PFSK-1 (cell line): ENCODE measurements at regions not wholly inside any gene's neighbourhood (a gene's known extent, or its start where the extent isn't known, plus 50 kb on each side); places are given as distances from the start of the nearest gene placed in this dataset.

Experiments
- FOXP2 ChIP-seq: optimal IDR thresholded peaks from 2 replicates; pipeline ENCODE3; 2011; ENCODE audit warnings: borderline replicate concordance, control low read depth, inconsistent platforms; ENCODE audit not compliant: insufficient read depth; ENCODE audit errors: extremely low read length, extremely low read depth
- POLR2AphosphoS5 ChIP-seq: IDR thresholded peaks from 2 replicates; pipeline ENCODE4 v1.6.1; 2012; ENCODE audit warnings: low read depth, mild to moderate bottlenecking, control low read depth, low read length, moderate library complexity
- SIN3A ChIP-seq: IDR thresholded peaks from 2 replicates; pipeline ENCODE4 v1.6.1; 2012; ENCODE audit warnings: mild to moderate bottlenecking, low read length, moderate library complexity, borderline replicate concordance; ENCODE audit not compliant: insufficient read depth
- TAF1 ChIP-seq: IDR thresholded peaks from 2 replicates; pipeline ENCODE4 v1.6.1; 2012; ENCODE audit warnings: low read length, control low read depth, borderline replicate concordance; ENCODE audit not compliant: insufficient read depth
- TF ChIP-seq, protein P1 (sequence below), 2 experiments: IDR thresholded peaks; 2 replicates each; pipeline versions ENCODE4 v1.6.1 to v1.8.0; 2011 to 2012; ENCODE audit warnings: low read depth in 2 of 2, low read length in 2 of 2, control low read depth in 1 of 2, inconsistent platforms in 1 of 2, mild to moderate bottlenecking in 1 of 2, moderate library complexity in 1 of 2; ENCODE audit not compliant: insufficient read depth in 1 of 2

DNA sequence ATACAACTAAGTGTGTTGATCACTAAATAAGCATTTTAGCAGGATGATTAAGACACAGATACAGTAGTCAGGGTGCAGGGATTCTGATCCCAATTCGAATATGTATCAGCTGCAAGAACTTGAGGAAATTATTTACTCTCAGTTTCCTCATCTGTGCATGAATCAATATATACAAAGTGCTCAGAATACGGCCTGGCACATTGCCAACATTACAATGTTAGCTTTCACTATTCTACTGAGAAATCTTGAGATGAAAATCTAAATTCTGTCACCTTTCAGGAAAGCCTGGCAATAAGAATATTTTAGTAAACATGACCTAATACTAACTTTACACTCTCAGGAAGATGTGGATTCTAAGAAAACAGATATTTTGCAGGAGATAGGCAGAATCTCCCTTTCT lies 1001.6 kb upstream of the IGFBP7 start:
- no peak for TF ChIP-seq TAF1
- no peak for TF ChIP-seq SIN3A
- TF ChIP-seq POLR2AphosphoS5 = no peak
- TF ChIP-seq, protein P1, sequence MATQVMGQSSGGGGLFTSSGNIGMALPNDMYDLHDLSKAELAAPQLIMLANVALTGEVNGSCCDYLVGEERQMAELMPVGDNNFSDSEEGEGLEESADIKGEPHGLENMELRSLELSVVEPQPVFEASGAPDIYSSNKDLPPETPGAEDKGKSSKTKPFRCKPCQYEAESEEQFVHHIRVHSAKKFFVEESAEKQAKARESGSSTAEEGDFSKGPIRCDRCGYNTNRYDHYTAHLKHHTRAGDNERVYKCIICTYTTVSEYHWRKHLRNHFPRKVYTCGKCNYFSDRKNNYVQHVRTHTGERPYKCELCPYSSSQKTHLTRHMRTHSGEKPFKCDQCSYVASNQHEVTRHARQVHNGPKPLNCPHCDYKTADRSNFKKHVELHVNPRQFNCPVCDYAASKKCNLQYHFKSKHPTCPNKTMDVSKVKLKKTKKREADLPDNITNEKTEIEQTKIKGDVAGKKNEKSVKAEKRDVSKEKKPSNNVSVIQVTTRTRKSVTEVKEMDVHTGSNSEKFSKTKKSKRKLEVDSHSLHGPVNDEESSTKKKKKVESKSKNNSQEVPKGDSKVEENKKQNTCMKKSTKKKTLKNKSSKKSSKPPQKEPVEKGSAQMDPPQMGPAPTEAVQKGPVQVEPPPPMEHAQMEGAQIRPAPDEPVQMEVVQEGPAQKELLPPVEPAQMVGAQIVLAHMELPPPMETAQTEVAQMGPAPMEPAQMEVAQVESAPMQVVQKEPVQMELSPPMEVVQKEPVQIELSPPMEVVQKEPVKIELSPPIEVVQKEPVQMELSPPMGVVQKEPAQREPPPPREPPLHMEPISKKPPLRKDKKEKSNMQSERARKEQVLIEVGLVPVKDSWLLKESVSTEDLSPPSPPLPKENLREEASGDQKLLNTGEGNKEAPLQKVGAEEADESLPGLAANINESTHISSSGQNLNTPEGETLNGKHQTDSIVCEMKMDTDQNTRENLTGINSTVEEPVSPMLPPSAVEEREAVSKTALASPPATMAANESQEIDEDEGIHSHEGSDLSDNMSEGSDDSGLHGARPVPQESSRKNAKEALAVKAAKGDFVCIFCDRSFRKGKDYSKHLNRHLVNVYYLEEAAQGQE (IDR thresholded peaks at IDR 0.05; ENCODE audit: insufficient read depth in 1 of 2, low read depth in 2 of 2, low read length in 2 of 2) = no peak
- no peak for TF ChIP-seq FOXP2
